DMS 273 (cell line): ENCODE measurements at regions not wholly inside any gene's neighbourhood (a gene's known extent, or its start where the extent isn't known, plus 50 kb on each side); places are given as distances from the start of the nearest gene placed in this dataset.

Experiments used
- DNase-seq: peaks from one replicate; lab custom pipeline; 2025; ENCODE audit not compliant: unreplicated experiment; lab: John Stamatoyannopoulos, UW

- no peak for DNase-seq
These were observed 103.1 kb upstream of the CXCR4 start for GRCh38 chr2:136221026-136221425.

GRCh38 chr2:136219963-136220362, 102.0 kb upstream of the CXCR4 start:
- no peak for DNase-seq

- no peak for DNase-seq
These were observed 101.4 kb upstream of the CXCR4 start for GRCh38 chr2:136219341-136219740.

GRCh38 chr2:136217996-136218395, 100.0 kb upstream of the CXCR4 start:
- DNase-seq: no peak

DNA sequence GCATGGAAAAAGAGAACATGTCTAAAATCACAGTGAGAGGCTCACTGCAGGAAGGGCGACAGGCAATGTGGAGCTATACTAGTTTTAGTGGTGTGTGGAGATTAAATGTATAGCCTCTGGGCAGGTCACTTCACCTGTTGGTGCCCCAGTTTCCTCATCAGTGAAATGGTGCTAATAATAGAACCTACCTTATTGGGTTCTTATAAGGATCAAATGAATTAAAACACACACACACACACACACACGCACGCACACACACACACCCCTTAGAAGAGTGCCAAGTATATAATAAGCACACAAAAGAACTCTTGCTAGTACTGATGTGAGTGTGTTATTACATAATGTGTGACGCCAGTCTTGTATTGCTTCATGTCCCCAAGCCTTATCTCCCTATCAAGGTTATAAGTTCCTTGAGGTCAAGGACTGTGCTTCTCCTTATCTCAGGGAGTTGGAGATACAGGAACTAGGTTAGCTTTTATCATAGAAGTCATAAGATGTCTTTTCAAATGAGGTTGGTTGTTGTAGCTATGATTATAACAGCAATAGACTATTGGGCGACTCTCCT, 98.0 kb upstream of the CXCR4 start:
- DNase-seq: no peak

DNA sequence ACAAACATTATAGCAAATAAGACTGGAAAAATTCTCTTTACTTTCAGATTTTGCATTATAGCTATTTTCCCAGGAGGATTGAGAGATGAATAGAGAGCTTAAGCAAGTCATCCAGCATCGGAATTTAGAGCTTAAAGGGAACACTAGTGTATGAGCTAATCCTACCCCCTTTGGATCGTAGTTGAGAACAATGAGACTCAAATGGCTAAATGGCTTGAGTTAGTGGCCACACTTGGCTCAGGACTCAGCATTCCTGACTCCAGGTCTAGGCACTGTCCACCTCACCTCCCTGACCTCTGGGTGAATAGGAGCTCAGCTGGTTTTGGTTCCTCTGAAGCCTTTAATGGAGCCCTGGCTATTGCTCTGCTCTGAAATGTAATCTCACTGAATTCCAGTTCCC, 97.5 kb upstream of the CXCR4 start:
- no peak for DNase-seq

GRCh38 chr2:136214307-136215200, 96.6 kb upstream of the CXCR4 start:
- no peak for DNase-seq

DNA sequence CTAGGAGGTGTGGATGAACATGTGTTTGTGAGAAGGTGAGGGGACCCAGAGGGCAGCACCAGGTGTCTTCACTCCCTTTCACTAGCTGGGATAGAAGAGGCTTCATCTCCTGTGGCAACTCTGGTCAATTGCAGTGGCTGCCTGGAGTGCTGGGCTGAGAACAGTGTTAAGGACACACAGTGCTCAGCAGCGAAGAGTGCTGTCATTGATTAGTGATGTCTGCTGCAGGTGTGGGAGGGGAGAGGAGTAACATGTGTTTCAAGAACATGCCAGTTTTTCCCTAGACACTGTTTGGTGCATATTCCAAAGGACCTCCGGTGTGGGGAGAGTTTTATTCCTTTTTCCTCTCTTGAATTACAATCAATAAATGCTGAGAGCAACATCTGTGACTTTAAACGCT, 95.9 kb upstream of the CXCR4 start:
- no peak for DNase-seq

- DNase-seq: no peak
These were observed 94.8 kb upstream of the CXCR4 start for GRCh38 chr2:136212426-136213378.

DNA sequence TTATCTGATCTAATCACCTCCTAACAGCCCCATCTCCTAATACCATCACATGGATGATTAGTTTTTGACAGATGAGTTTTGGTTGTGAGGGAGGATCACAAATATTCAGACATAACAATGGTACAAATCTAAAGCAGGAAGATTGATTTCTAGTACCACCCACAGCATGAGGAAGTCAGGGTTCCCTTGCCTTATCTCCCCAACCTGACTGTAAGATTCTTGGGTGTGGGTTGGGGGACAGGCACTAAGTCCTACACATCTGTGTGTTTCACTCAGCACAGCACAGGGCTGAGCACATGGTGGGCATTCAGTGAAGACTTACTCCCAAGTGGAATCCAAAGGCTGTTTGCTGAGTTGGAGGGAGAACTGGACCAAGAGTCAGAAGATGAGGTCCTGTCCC, 93.8 kb upstream of the CXCR4 start:
- no peak for DNase-seq

- no peak for DNase-seq
These were observed 92.9 kb upstream of the CXCR4 start for GRCh38 chr2:136210822-136211221.

- no peak for DNase-seq
These were observed 92.5 kb upstream of the CXCR4 start for GRCh38 chr2:136210455-136210805.

- DNase-seq: no peak
These were observed 91.9 kb upstream of the CXCR4 start for GRCh38 chr2:136209561-136210454.

DNA sequence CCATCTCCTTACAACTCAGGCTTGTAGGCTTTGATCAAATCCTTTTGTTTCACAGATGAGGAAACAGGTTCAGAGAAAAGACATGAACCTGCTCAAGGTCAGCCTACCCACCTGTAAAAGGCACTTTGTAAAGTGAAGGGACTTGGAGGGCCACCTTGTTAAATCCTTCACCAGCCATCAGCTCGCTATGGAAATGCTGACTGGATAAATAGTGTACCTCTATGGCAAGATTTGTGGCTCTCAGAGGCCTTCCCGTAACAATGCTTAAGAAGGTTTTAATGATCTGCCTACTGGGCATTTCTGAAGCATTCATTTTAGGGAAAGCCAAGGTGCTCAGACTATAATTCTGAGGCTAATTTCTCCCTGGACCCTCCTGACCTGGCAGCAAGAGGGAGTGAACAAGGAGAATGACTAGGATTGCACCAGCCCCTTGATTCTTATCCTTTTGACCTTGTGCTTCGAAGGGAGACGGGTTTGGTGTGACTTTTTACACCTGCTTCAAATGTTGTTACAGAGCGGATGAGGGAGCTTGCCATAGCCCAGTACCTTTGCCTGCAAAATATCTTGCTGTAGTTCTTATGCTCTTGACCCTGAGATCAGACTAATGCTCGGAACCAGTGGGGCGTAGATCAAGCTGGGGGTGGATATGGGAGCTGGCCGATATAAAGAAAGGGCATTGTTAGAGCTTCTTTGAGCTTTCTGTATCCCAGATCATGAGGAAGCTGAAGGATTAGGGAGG, 90.9 kb upstream of the CXCR4 start:
- DNase-seq: no peak

- DNase-seq: no peak
These were observed 89.7 kb upstream of the CXCR4 start for GRCh38 chr2:136207665-136208064.

DNA sequence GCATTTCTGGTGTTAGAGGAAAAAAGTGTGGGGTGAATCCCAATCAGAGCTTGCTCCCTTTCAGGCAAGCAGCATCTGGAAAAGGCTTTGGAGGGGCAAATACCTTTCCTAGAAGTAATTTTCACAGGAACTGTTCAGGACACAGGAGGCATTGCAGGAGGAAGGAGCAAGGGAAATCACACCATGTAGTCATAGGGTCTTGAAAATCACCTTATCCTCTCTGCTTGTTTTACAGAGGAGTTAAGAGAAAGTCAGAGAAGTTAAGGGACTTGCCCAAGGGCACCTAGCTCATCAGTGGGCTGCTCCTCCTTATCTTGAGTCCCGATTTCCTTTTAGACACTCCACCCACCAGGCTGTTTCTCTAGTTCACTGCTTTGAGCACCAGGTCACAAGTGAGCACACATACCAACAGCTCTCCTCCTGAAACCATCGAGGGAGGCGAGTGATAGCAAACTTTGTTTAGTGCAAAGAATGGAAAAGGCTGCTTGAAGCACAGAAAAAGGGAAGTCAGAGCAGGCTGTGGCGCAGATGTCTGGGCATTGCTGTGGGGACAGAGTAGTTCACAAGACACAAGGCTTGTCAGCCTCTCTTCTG, 89.2 kb upstream of the CXCR4 start:
- no peak for DNase-seq

DNA sequence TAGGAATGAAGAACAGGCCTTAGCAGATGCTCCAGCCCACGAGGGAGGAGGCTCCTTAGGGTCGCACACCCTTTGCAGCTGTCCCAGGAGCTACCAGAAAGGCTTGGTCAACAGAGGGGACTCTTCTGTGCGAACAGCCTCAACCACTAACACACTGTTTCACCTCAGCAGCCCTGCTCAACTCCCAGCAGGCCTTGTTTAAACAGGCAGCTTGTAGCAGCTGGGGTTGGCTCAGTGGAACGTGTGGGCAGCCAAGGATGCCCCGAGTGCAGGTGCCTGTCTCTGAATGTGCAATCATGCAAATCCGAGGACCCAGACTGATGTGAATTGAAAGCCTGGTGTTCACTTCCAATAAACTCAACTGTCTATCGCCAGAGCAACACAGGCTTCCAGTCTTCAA, 88.7 kb upstream of the CXCR4 start:
- peak; percentile 19 for DNase-seq

- DNase-seq: no peak
These were observed 87.7 kb upstream of the CXCR4 start for GRCh38 chr2:136205615-136206014.

- no peak for DNase-seq
These were observed 87.0 kb upstream of the CXCR4 start for GRCh38 chr2:136204971-136205370.

- DNase-seq: no peak
These were observed 77.3 kb upstream of the CXCR4 start for GRCh38 chr2:136195226-136195625.
